ENCODE measurements at regions not wholly inside any gene's neighbourhood (a gene's known extent, or its start where the extent isn't known, plus 50 kb on each side); places are given as distances from the start of the nearest gene placed in this dataset.

DNA sequence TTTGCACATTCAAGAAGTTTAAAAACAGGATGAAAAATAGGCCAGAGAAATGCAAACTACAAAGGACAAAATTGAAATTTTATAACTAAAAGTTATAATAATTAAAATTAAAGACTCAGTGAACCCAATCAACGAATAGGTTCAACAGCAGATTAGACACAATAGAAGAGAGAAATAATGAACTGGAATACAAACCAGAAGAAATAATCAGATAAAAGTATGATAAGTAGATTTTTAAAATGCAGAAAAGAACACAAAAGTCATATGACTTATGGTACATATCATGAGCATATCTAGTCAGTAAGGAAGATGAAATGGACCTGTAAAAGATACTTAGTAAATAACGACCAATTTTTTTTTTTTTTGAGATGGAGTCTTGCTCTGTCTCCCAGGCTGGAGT lies 108.1 kb upstream of the COG2 start:
- Mint-ChIP-seq H3K36me3 (peaks cover 1% of the 10 kb centered on the region), H3K27ac (no peak overlapping the region), H3K9me3 (peaks cover 38% of the 10 kb centered on the region), H3K4me1 (no peaks in the 10 kb centered on the region), H3K27me3 (ENCODE audit: low read depth) (peaks cover 7% of the 10 kb centered on the region), H3K4me3 (no peak overlapping the region)
- DNase-seq (ENCODE audit: low spot score in 2 of 2, unreplicated experiment in 2 of 2), result no peak
- TF ChIP-seq, protein P1, sequence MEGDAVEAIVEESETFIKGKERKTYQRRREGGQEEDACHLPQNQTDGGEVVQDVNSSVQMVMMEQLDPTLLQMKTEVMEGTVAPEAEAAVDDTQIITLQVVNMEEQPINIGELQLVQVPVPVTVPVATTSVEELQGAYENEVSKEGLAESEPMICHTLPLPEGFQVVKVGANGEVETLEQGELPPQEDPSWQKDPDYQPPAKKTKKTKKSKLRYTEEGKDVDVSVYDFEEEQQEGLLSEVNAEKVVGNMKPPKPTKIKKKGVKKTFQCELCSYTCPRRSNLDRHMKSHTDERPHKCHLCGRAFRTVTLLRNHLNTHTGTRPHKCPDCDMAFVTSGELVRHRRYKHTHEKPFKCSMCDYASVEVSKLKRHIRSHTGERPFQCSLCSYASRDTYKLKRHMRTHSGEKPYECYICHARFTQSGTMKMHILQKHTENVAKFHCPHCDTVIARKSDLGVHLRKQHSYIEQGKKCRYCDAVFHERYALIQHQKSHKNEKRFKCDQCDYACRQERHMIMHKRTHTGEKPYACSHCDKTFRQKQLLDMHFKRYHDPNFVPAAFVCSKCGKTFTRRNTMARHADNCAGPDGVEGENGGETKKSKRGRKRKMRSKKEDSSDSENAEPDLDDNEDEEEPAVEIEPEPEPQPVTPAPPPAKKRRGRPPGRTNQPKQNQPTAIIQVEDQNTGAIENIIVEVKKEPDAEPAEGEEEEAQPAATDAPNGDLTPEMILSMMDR (IDR thresholded peaks at IDR 0.05; ENCODE audit: unreplicated experiment), result no peak

- Mint-ChIP-seq H3K27me3 (ENCODE audit: low read depth) (peaks cover 6% of the 10 kb centered on the region), H3K9me3 (peaks cover 40% of the 10 kb centered on the region), H3K4me3 (no peak overlapping the region), H3K27ac (no peak overlapping the region), H3K36me3 (peaks cover 1% of the 10 kb centered on the region), H3K4me1 (no peaks in the 10 kb centered on the region)
- no peak for DNase-seq (ENCODE audit: low spot score in 2 of 2, unreplicated experiment in 2 of 2)
- TF ChIP-seq, protein P1 (IDR thresholded peaks at IDR 0.05; ENCODE audit: unreplicated experiment), result no peak
These were observed 105.0 kb upstream of the PGBD5 start for GRCh38 chr1:230531103-230531502.

DNA sequence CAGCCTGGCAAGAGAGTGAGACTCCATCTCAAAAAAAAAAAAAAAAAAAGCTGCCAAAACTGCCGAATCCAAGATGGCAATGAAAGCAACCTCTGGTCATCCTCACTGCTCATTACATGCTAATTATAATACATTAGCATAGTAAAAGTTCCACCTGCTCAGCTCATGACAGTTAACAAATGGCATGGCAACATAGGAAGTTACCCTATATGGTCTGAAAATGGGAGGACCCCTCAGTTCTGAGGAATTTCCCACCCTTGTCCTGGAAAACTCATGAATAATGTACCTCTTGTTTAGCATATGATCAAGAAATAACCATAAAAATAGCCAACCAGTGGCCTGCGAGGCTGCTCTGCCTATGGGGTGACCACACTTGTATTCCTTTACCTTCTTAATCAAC lies 93.1 kb upstream of the PGBD5 start:
- DNase-seq (ENCODE audit: low spot score in 2 of 2, unreplicated experiment in 2 of 2), result no peak
- Mint-ChIP-seq H3K4me3 (no peak overlapping the region), H3K9me3 (peaks cover 6% of the 10 kb centered on the region), H3K27me3 (ENCODE audit: low read depth) (peaks cover 68% of the 10 kb centered on the region), H3K4me1 (no peaks in the 10 kb centered on the region), H3K36me3 (no peaks in the 10 kb centered on the region), H3K27ac (no peak overlapping the region)
- TF ChIP-seq, protein P1 (IDR thresholded peaks at IDR 0.05; ENCODE audit: unreplicated experiment), result no peak

GRCh38 chr1:230518511-230518910 lies 92.4 kb upstream of the PGBD5 start:
- Mint-ChIP-seq H3K27ac (no peak overlapping the region), H3K27me3 (ENCODE audit: low read depth) (peaks cover 68% of the 10 kb centered on the region), H3K4me3 (no peak overlapping the region), H3K36me3 (no peaks in the 10 kb centered on the region), H3K9me3 (peaks cover 3% of the 10 kb centered on the region), H3K4me1 (no peaks in the 10 kb centered on the region)
- TF ChIP-seq, protein P1 (IDR thresholded peaks at IDR 0.05; ENCODE audit: unreplicated experiment), result no peak
- no peak for DNase-seq (ENCODE audit: low spot score in 2 of 2, unreplicated experiment in 2 of 2)

- H3K36me3 Mint-ChIP-seq, result no peaks in the 10 kb centered on the region
- H3K9me3 Mint-ChIP-seq, result peaks cover 3% of the 10 kb centered on the region
- TF ChIP-seq, protein P1 (IDR thresholded peaks at IDR 0.05; ENCODE audit: unreplicated experiment), result no peak
- no peak overlapping the region for H3K4me3 Mint-ChIP-seq
- peaks cover 66% of the 10 kb centered on the region for H3K27me3 Mint-ChIP-seq (ENCODE audit: low read depth)
- DNase-seq (ENCODE audit: low spot score in 2 of 2, unreplicated experiment in 2 of 2), result no peak
- H3K27ac Mint-ChIP-seq, result no peak overlapping the region
- no peaks in the 10 kb centered on the region for H3K4me1 Mint-ChIP-seq
These were observed 91.7 kb upstream of the PGBD5 start for GRCh38 chr1:230517786-230518185.

DNA sequence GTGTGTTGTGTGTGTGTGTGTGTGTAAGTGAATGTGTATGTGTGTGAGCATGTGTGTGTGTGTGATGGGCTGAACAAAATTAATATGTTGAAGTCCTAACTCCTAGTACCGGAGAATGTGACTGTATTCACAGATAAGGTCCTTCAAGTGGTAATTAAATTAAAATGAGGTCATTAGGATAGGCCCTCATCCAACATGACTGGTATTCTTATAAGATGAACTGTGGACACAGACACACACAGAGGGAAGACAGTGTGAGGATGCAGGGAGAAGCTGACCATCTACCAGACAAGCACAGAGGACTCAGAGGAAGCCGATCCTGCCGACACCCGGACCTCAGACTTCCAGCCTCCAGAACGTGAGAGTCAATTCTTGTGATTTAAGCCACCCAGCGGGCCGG lies 91.2 kb upstream of the PGBD5 start:
- Mint-ChIP-seq H3K36me3 (no peaks in the 10 kb centered on the region), H3K27ac (no peak overlapping the region), H3K4me3 (no peak overlapping the region), H3K27me3 (ENCODE audit: low read depth) (peaks cover 67% of the 10 kb centered on the region), H3K9me3 (peaks cover 3% of the 10 kb centered on the region), H3K4me1 (no peaks in the 10 kb centered on the region)
- no peak for DNase-seq (ENCODE audit: low spot score in 2 of 2, unreplicated experiment in 2 of 2)
- TF ChIP-seq, protein P1 (IDR thresholded peaks at IDR 0.05; ENCODE audit: unreplicated experiment), result no peak

Data from mesothelial cell of epicardium (in vitro differentiated cells).